HuH-7 (cell line): ENCODE measurements at regions not wholly inside any gene's neighbourhood (a gene's known extent, or its start where the extent isn't known, plus 50 kb on each side); places are given as distances from the start of the nearest gene placed in this dataset.

ENCODE experiments used
- DNase-seq: peaks from one replicate; pipeline ENCODE4 v3.0.0; 2011; ENCODE audit warnings: low spot score

DNA sequence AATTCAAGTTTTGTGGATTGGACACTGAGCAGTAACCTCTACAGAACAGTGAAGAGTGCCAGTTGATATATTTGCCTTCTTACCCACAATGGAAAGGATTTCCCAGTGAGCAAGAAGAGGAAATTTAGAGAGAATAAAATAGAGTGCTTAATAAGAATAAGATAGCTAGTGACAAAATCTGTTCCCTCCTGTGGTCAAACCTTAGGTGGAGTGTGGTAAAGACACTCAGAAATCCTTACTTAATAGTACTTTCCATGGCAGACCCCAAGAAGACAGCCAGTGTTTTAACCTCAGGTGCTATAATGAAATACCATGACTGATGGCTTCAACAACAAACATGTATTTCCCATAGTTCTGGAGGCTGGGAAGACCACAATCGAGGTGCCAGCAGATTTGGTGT lies 108.4 kb upstream of the TNFAIP3 start:
- DNase-seq = no peak

DNA sequence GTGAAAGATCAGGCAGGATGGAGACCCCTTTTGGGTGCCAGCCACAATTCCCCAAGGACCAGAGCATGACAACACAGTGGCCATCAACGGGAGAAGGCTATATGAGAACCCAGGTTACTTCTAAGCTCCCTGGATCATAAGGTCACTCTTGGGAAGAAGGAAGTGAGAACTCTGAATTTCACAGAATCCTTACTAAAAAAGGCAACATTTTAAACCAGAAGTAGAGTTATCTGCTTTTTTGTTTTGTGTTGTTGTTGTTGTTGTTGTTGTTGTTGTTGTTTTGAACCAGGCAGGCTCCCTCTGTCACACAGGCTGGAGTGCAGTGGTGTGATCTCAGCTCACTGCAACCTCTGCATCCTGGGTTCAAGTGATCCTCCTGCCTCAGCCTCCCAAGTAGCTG lies 107.4 kb upstream of the TNFAIP3 start:
- no peak for DNase-seq

DNA sequence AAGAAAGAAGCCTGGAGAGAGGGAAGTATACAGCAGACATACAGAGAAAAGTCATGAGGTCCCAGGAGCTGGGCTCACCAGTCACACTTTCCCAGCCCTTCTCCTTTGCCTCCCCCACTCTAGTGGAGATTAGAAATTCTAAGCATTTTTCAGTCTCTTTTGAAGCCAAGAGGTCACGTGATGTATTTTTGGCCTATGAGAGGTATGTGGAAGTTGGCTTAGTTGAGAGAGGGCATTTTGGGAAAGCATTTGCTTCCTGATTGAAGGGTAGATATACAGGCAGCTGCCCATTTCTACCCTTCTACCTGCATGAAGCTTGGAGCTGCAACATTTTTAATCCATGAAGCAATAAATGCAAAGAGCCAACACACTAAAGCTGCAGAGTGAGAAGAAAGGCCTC lies 106.0 kb upstream of the TNFAIP3 start:
- DNase-seq = no peak

DNA sequence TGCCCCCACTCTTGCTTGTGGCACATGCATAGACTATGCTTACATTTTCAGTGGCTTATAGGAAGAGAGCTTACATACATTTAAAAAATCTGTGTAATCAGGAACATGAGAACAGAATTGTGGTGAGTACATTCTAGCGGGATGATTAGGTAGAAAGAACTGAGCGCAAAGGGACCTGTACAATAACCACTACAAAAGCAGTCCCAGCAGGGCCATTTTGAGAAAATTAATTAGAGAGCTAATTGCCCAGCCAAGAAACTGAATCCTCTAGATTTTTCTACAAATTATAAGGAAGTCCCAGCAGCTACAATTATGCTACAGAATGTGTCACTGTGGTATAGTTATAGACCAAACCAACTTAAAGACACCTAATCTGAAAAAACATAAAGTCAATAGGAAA lies 105.6 kb upstream of the TNFAIP3 start:
- no peak for DNase-seq

DNA sequence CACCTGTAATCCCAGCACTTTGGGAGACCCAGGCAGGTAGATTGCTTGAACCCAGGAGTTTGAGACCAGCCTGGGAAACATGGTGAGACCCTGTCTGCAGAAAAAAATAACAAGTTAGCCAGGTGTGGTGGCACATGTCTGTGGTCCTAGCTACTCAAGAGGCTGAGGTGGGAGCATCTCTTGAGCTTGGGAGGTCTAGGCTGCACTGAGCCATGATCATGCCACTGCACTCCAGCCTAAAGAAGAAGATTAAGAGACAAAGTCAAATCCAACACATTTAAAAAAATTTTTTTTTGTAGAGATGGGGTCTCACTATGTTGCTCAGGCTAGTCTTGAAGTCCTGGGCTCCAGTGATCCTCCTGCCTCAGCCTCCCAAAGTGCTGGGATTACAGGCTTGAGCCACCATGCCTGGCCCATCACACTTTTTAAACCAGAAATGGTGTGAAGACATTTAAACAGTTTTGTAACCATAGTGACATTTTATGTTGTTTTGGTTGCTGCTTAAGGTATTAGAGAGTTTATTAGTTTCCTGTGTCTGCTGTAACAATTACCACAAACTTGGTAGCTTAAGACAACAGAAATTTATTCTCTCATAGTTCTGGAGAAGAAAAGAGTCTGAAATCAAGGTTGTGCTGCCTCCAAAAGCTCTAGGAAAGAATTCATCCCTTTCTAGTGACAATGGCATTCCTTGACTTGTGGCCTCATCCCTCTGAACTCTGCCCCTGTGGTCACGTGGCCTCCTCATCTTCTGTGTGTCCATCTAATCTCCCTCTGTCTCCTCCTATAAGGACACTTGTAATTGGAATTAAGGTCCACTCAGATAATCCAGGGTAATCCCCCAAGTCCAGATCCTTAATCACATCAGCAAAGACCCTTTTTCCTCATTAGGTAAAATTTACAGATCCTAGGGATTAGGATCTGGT lies 104.6 kb upstream of the TNFAIP3 start:
- DNase-seq = no peak

DNA sequence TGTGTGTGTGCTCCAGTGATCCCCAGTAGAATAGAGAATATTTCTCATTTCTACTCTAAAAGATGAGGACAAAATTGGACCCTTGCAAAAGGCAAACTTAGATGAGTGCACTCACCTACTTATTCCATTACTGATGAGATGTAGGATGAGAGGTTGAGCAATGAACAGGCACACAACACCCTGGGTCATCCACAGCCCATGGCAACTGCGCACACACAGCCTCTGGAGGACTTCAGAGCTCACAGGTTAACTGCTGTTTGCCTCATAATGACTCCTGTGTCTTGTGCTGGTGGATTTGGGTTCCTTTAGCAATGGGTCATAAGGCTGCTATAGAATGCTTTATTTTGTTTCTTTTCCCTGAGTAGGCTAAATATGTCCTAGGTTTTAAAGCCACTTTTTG lies 103.6 kb upstream of the TNFAIP3 start:
- DNase-seq = no peak

DNA sequence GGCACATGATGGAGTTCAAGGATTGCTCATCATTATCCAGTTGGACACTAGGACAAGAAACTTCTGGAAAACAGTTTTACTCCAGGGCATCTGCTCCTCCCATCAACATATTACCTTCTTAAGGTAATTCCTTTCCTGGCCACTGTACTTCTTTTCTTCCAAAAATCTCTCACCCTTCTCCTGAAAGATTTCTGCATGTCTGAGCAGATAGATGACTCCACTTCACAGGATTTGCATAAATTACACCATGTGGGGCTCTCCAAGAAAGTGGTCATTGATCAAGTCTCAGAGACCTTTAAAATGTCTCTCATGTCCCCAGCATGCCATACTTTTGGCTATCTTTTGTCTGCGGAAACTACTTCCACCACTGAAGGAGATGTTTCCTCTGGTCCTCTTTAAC lies 103.2 kb upstream of the TNFAIP3 start:
- DNase-seq = no peak

DNA sequence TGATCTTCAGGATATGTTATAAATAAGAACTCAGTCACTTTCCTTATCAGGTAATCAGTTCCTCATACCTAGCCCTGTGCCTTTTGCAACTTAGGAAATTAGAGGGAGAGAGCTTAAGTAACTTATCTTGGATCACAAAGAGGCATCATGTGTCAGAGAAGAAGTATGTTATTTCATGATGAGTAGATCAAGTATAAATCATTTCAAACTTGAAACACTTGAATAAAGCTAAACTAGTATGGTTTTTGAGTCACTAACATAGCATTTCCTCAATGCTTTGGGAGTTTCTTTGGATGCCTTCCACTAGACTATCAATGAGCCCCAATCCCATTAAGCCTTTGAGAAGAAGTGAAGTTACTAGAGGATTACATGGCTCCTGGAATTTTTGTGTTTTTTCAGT lies 102.6 kb upstream of the TNFAIP3 start:
- no peak for DNase-seq

DNA sequence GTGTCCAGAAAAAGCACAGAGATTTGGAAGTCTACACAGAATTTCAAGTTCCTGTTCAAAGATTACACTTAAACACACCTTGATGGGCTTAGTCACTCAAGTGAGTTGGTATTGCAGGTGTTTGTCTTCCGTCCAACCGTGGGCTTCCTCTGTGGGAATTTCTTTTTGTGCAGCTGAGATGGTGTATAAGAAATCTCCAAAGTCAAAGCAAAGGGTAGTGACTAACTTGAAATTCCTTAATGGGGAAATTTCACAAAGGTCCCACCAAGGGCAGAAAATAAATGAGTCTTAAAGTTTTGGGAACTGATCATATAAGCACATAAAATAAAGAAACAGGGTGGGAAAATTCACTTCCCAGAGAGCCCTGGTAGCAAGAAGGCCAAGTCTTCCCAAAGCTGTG lies 102.0 kb upstream of the TNFAIP3 start:
- DNase-seq = no peak

DNA sequence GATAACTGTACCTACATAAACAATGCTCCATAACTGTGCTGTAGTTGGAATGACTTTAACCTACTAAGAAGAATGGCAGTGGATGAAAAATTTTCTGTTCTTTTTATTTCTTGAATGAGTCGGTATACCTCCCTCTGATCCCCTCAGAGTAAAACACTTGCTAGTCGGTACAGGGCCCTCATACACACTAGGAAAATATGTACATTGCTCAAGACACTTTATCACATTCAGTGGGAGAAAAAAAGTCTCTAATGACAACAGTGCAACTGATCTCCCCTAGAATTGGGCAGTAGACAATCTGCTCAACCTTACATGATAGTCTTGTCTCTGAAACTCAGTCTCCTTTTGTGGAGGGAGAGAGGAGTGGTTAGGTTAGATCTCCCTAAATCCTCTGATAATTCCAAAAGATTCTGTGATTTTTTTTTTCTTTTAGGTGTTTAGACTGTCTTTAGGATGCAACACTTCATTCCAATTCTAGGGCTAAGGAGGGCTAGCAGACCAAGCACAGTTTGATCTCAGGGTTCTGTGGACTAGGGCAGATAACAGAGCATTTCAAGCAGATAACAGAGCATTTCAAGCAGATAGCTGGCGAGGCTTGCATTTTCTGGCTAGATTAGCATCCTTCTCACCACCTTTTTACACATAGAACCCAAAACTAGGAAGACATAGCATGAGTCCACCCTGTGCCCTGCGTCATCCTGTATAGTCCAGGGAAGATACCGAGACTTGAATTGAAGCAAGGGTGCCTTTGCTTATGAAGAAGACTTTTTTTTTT lies 100.3 kb upstream of the TNFAIP3 start:
- DNase-seq = no peak

DNA sequence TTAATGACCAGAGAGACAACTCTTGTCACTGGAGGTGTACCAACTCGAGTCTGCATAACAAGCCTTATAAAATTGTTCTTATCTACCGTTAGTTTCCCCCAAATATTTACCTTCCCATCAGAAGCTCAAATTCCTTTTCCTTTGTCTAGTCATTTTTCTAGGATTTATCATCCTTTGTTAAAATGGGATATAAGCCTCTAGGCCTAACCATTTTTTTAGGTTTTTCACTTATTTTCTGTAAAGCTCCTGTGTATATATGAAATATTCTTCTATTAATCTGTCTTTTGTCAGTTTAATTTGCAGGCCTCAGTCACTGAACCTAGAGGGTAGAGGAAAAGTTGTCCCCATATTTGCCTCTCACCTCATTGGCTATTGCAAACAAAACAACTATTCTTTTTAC lies 99.6 kb upstream of the TNFAIP3 start:
- DNase-seq = no peak

DNA sequence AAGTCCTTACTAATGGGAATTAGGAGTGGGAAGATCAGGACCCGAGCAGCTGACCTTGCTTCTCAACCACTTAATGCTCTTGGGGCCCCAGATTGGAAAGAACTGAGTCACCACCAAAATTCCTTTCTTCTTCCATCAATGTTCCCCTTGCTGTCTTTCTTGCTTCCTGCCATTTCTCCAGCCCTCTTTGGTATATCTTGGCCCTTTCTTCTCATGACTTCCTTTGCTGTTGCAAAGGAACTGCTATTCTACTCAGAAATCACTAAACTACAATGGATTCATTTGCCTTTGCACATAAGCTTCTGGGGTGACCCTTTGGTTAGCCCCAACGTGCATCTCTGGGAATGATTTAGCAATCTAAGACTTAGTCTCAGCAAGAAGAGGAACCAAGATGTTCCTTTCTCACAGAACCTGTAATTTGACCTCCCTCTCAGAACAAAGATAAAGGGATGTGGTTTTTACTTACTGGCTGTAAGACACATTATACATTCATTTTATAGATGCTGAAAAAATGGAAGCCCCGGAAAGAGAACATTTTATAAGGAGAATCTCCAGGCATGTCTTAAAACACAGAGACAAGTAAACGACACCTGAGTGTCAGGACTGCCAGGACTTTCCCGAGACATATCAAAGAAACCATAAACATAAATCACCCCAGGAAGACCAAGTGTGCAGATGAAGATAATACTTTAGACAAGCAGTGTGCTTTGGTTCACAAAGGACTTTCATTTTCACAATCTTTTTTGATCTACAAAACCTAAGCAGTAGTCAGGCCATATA lies 99.0 kb upstream of the TNFAIP3 start:
- no peak for DNase-seq

DNA sequence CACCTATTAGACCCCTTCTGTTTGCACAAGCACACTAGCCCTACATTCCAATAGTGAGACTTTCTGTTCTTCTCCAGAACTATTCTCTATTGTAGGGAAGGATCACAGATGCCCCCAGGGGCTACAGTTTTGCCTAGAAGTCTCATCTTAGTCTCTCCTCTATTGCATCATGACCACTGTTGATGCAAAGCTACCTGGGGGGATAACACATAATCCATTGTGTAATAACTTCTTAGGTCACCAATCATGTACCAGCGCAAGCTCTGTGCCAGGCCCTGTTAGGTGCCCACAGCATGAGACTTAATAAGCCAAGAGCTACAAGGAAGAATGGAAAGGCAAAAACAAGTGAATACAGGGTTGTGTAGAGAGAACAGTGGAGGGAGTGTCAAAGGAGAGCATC lies 98.1 kb upstream of the TNFAIP3 start:
- DNase-seq = no peak

DNA sequence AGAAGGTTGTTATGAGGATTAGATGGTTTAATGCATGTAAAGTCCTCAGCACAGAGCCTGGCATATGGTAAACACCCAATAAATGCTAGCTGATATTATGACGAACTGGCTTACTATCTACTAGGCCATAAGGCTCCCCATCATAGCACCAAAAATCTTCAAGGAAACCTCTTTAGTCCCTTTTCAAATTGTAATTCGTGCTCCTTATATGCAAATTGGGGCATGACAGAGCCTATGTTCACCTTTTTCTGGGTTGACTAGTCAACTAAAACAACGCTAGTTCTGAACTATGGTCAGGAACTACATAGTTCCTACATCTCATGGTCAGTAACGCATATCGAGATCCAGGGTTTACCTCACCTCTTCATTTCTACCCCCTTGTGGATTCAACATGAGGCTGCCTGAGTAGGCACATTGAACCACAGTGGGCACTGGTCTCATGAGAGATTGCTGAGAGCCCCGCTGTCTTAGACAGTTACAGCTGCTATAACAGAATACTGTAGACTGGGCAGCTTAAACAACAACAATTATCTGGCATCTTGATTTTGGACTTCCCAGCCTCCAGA lies 97.2 kb upstream of the TNFAIP3 start:
- no peak for DNase-seq

DNA sequence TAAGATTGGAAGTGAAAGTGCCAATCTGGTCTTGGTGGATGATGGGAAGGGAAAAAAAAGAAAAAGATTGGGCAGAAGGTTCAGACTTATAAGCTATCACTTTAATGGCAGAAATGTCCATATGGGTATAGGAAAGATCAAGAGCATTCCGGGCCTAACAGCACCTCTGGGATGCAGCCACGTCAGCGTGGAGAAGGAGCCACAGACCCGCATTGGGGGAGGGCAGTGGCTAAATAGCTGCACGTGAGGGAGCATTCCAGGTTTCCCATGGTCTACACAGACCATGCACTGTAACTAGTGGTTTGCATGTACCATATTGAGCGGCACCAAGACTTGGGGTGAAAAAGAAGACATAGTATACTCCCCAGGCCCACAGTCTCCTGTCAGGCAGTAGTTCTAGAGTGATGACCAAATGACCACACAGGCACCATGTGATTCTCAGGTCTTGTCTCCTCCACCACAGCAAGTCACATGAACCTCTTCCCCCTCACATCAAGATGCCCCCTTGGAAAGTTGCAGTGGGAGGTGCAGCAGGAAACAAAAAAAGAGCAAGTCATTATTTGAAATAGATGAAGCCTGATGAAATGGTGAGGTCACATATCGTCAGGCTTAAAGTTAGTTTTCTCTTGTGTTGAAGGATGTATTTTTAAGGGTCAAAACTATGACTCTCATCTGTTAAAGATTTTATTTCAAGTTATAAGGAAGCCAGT lies 94.4 kb upstream of the TNFAIP3 start:
- DNase-seq = no peak

DNA sequence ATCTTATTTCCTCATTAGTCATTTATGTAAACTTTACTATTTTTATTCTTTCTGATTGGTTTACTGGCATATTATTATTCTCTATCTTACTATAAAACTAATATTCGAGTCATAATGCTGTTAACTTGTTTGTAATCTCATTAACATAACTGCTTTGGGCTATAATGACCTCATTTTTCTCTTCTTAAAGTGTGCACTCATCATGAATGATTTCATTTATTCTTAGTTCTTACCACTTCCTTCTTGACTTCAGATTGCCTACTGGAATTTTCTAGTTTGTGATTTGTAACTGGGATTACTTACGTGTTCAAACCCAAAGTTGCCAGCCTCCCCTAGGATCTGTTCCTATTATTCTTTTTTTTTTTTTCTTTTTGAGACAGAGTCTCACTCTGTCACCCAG lies 91.8 kb upstream of the TNFAIP3 start:
- DNase-seq = no peak

DNA sequence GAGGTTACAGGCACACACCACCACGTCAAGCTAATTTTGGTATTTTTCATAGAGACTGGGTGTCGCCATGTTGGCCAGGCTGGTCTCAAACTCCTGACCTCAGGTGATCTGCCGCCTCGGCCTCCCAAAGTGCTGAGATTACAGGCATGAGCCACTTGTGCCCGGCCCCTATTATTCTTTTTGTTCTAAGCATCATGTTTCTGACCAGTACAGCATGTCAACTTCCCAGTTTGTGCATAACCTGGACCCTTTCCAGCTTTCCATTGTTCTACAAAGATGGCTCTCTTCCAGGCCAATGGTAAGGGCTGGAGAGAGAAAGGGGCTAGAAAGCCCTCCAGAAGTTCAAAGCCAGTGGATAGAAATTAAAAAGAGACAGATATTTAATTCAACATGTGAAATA lies 91.3 kb upstream of the TNFAIP3 start:
- DNase-seq = no peak

DNA sequence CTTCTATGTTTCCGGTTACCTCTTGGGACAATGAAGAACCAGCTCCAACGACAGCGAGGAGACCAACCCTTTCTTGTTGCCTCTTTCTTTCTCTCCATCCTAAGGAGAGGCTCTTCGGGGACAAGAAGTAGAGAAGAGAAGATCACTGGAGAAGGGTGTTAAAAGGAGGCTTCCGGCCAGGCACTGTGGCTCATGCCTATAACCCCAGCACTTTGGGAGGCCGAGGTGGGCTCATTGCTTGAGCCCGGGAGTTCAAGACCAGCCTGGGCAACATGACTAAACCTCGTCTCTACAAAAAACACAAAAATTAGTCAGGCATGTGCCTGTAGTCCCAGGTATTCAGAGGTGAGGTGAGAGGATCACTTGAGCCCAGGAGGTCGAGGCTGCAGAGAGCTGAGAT lies 90.8 kb upstream of the TNFAIP3 start:
- DNase-seq = no peak

DNA sequence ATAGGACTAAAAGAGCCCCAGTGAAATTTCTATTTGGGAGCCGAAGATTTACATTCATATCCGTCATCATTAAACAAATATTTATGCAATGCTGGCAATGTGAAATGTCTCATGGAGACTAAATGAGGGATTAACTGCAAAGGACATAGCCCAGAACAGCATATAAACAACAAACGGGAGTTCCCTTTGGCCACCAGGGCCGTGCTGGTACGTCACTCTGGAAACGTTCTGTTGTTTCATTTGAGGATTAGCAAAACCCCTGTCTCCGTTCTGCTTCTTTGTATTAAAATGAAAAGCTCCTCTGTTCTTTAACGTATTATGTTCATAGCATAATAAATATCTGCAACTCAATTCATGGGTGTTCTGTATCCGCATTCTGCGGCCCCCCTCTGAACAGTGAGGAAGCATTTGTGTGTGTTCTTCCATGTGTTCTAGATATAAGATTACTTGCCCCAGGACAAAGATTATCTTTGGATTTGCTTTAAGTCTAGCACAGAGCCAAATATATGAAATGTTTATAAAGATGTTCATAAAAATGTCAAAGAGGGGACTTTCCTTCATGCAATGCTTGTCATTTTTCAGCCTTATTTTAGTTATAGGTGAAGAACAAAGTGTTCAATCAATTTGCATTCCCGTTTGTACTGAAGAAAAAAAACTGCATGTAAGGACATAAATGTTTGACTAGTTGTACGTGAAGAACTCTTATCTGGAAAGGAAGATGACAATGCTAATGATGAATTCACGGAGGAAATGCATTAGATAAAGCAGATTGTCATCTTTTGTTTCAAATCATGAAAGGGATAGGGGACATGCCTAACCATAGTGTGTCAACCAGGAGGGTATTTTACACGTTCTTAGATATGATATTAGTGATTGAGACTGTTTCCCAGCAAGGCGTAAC lies 90.0 kb upstream of the TNFAIP3 start:
- no peak for DNase-seq

DNA sequence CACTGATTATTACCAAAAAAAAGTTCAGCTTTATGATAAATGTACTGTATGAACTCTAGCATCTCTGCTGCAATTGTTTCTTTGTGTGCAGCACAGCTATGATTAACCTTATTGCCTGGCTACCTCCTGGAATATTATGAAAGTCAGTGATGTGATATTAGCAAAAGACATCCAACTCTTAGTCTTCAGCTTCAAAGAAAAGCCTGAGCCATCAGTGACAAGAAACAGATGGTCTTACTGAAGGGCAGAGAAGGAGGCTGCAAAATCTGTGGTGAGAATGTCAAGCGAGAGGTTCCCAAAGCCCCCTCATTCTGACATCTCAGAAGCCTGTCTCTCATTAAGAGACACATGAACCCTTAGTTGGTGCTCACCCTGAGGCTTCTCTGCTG lies 89.4 kb upstream of the TNFAIP3 start:
- no peak for DNase-seq

DNA sequence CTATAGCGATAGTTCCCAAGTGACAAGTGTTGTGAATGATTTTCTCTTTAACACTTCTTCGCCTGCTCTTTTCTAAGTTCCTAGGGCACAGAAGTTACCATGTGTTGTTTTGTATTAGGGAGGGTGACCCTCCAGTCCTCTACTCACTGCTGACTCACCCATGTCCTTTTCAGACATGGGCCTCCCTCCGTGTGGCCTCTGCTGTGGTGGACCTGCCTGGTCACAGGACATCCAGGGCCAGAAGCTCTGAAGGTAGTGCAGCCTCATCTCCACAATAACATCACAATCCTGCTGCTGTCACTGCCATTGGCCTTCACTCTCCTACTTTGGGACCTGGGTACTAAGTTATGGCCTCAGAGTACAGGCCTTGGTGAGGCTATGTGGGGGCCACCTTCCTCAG lies 87.1 kb upstream of the TNFAIP3 start:
- DNase-seq = no peak
